Cardiac muscle cell (in vitro differentiated cells and primary cell): ENCODE measurements at regions not wholly inside any gene's neighbourhood (a gene's known extent, or its start where the extent isn't known, plus 50 kb on each side); places are given as distances from the start of the nearest gene placed in this dataset.

Experiments
- DNase-seq, 2 donors: peaks; one replicate each; pipeline versions ENCODE4 v3.0.0 to v3.0.0-alpha.2; 2010 to 2017; ENCODE audit warnings: low read depth in 1 of 2, low spot score in 1 of 2
- H3K27ac ChIP-seq: fragments of 200-600 bp; sonication (generic); 2 replicates; pipeline ENCODE4 v1.5.1; 2016
- H3K27me3 ChIP-seq: fragments of 200-600 bp; sonication (generic); 2 replicates; pipeline ENCODE4 v1.6.0; 2016; ENCODE audit warnings: control low read depth
- H3K36me3 ChIP-seq: fragments of 200-600 bp; sonication (generic); 2 replicates; pipeline ENCODE4 v1.5.1; 2016; ENCODE audit warnings: control low read depth
- H3K4me1 ChIP-seq: fragments of 200-600 bp; sonication (generic); 2 replicates; pipeline ENCODE4 v1.8.1; 2017; ENCODE audit warnings: low read depth, mild to moderate bottlenecking, mixed run types
- H3K4me3 ChIP-seq: fragments of 200-600 bp; sonication (generic); 2 replicates; pipeline ENCODE4 v1.5.1; 2016; ENCODE audit warnings: mild to moderate bottlenecking
- H3K9me3 ChIP-seq: fragments of 200-600 bp; sonication (generic); 2 replicates; pipeline ENCODE4 v1.5.1; 2017; ENCODE audit warnings: low read depth, mild to moderate bottlenecking, control low read depth
- TF ChIP-seq, protein P1 (sequence below): IDR thresholded peaks from 2 replicates; pipeline ENCODE4 v1.5.1; 2012; ENCODE audit warnings: low read depth, mild to moderate bottlenecking, low read length

DNA sequence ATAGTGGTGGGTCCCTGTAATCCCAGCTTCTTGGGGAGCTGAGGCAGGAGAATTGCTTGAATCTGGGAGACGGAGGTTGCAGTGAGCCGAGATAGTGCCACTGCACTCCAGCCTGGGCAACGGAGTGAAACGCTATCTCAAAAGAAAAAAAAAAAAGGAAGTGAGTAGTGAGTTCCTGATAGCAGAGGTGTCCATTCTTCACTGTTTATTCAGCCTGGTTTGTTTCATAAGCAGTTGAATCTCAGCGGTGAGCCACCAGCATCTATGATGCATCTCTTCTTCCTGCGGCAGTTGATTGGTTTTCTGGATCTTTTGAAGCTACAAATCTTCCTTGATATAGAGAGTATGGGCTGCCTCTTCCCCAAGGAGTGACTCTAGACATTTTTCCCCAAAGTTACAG is 316.1 kb upstream of the MTPN start:
- Histone ChIP-seq H3K4me3 (no peak overlapping the region), H3K36me3 (no peaks in the 10 kb centered on the region), H3K4me1 (no peaks in the 10 kb centered on the region), H3K27me3 (no peaks in the 10 kb centered on the region), H3K9me3 (no peaks in the 10 kb centered on the region), H3K27ac (no peak overlapping the region)
- TF ChIP-seq, protein P1, sequence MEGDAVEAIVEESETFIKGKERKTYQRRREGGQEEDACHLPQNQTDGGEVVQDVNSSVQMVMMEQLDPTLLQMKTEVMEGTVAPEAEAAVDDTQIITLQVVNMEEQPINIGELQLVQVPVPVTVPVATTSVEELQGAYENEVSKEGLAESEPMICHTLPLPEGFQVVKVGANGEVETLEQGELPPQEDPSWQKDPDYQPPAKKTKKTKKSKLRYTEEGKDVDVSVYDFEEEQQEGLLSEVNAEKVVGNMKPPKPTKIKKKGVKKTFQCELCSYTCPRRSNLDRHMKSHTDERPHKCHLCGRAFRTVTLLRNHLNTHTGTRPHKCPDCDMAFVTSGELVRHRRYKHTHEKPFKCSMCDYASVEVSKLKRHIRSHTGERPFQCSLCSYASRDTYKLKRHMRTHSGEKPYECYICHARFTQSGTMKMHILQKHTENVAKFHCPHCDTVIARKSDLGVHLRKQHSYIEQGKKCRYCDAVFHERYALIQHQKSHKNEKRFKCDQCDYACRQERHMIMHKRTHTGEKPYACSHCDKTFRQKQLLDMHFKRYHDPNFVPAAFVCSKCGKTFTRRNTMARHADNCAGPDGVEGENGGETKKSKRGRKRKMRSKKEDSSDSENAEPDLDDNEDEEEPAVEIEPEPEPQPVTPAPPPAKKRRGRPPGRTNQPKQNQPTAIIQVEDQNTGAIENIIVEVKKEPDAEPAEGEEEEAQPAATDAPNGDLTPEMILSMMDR, result no peak
- no peak for DNase-seq

DNA sequence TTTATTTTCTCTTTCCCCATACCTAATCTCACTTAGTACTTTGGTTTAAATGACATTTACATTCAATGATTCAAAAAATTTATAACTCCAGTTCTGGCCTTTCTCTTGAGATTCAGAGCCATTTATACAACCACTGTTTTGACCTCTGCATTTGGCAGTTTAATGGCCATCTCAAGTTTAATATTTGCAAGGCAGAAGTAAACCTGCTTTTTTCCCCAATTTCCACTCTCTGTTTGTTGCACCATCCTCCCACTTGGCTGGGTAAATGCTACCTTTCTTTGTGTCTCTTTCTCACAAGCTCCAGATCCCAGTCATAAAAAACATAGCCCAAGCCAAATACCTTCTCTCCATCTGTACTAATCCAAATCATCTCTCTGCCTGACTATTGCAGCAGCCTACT is 315.2 kb upstream of the MTPN start:
- Histone ChIP-seq H3K4me3 (no peak overlapping the region), H3K36me3 (no peaks in the 10 kb centered on the region), H3K27me3 (no peaks in the 10 kb centered on the region), H3K4me1 (no peaks in the 10 kb centered on the region), H3K27ac (no peak overlapping the region), H3K9me3 (no peaks in the 10 kb centered on the region)
- TF ChIP-seq, protein P1, result no peak
- DNase-seq, result no peak

DNA sequence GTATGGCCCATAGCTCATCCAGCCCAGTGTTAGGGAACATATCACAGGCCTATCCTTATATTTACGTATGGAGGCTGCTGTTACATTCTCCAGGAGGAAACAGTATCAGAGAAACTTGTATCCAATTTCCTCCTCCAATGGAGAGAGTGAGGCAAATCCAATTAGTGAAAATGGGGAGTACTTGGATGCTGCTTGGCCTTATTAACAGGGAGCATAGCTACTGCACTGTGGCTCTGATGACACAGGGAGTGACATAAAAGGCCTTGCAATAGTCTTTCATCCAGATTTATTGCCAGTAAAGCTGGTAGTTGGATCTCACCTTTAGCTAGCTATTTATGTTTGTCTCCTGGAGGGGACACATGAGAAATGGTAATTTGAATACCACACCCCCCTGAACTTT is 313.2 kb upstream of the MTPN start:
- no peaks in the 10 kb centered on the region for H3K27me3 ChIP-seq
- DNase-seq, result no peak
- no peaks in the 10 kb centered on the region for H3K36me3 ChIP-seq
- H3K9me3 ChIP-seq, result no peaks in the 10 kb centered on the region
- no peak overlapping the region for H3K27ac ChIP-seq
- TF ChIP-seq, protein P1, result no peak
- H3K4me1 ChIP-seq, result no peaks in the 10 kb centered on the region
- no peak overlapping the region for H3K4me3 ChIP-seq

DNA sequence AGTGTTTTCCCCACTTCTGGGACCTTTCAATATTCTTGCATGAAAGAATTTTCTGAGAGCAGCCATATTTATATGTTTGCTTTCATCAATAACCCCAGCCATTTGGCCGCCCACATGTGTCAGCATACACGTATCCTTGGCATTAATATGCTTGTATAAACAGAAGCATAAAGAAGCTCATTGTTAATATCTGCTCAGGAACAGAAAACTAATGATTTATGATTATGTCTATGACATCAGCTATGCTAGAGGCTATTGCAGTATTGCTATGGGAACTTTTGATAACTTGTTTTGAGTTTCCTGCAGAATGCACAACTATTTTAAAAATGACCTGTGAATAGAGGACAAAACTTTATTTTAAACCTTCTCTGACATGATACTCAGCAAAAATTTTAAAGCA is 300.9 kb upstream of the MTPN start:
- no peak overlapping the region for H3K27ac ChIP-seq
- TF ChIP-seq, protein P1, result no peak
- H3K27me3 ChIP-seq, result no peaks in the 10 kb centered on the region
- H3K36me3 ChIP-seq, result no peaks in the 10 kb centered on the region
- no peaks in the 10 kb centered on the region for H3K4me1 ChIP-seq
- H3K9me3 ChIP-seq, result no peaks in the 10 kb centered on the region
- DNase-seq, result no peak
- H3K4me3 ChIP-seq, result no peak overlapping the region

DNA sequence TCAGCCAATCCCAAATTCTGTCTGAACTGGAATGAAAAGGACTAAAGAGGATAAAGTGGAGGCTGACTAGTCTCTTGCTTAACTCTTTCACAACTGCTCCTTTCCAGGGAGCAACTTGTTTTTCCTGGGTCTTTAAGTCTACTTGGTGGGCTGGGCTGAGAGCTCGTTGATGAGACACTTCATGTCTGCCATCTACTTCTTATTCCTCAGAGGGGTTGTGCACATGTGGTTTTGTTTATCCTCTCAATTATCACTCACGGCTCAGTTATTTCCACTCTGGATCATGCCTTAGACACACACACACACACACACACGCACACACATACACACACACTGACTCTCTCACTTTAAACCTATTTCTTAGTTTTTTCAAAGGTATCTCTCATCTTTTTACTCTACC is 298.6 kb upstream of the MTPN start:
- no peaks in the 10 kb centered on the region for H3K36me3 ChIP-seq
- H3K27ac ChIP-seq, result no peak overlapping the region
- no peak for DNase-seq
- TF ChIP-seq, protein P1, result no peak
- no peaks in the 10 kb centered on the region for H3K4me1 ChIP-seq
- H3K27me3 ChIP-seq, result no peaks in the 10 kb centered on the region
- no peaks in the 10 kb centered on the region for H3K9me3 ChIP-seq
- no peak overlapping the region for H3K4me3 ChIP-seq
